ENCODE measurements at regions not wholly inside any gene's neighbourhood (a gene's known extent, or its start where the extent isn't known, plus 50 kb on each side); places are given as distances from the start of the nearest gene placed in this dataset.
"Not testable (repeated sequence)": the region's sequence is repeated elsewhere in the genome, so short reads cannot be mapped to it uniquely, and the experiment has no call there.

- DNase-seq (ENCODE audit: low read depth in 3 of 3, low spot score in 1 of 3): no peak
These were observed 285.6 kb upstream of the RPS23 start for GRCh38 chr5:82563745-82564144.

GRCh38 chr5:82562696-82563240 lies 284.6 kb upstream of the RPS23 start:
- no peak for DNase-seq (ENCODE audit: low read depth in 3 of 3, low spot score in 1 of 3)

GRCh38 chr5:82561797-82562196 lies 283.6 kb upstream of the RPS23 start:
- no peak for DNase-seq (ENCODE audit: low read depth in 3 of 3, low spot score in 1 of 3)

GRCh38 chr5:82560969-82561368 lies 282.8 kb upstream of the RPS23 start:
- no peak for DNase-seq (ENCODE audit: low read depth in 3 of 3, low spot score in 1 of 3)

GRCh38 chr5:82560561-82560960 lies 282.4 kb upstream of the RPS23 start:
- no peak for DNase-seq (ENCODE audit: low read depth in 3 of 3, low spot score in 1 of 3)

GRCh38 chr5:82551840-82552385 lies 273.8 kb upstream of the RPS23 start:
- DNase-seq (ENCODE audit: low read depth in 3 of 3, low spot score in 1 of 3): no peak

GRCh38 chr5:82551192-82551591 lies 273.0 kb upstream of the RPS23 start:
- no peak for DNase-seq (ENCODE audit: low read depth in 3 of 3, low spot score in 1 of 3)

GRCh38 chr5:82549263-82549662 lies 271.1 kb upstream of the RPS23 start:
- DNase-seq (ENCODE audit: low read depth in 3 of 3, low spot score in 1 of 3): no peak

GRCh38 chr5:82544004-82544403 lies 265.9 kb upstream of the RPS23 start:
- DNase-seq (ENCODE audit: low read depth in 3 of 3, low spot score in 1 of 3): no peak

- no peak for DNase-seq (ENCODE audit: low read depth in 3 of 3, low spot score in 1 of 3)
These were observed 262.1 kb upstream of the RPS23 start for GRCh38 chr5:82540301-82540700.

GRCh38 chr5:82538339-82539034 lies 260.3 kb upstream of the RPS23 start:
- no peak for DNase-seq (ENCODE audit: low read depth in 3 of 3, low spot score in 1 of 3)

GRCh38 chr5:82537687-82538306 lies 259.6 kb upstream of the RPS23 start:
- no peak for DNase-seq (ENCODE audit: low read depth in 3 of 3, low spot score in 1 of 3)

- no peak for DNase-seq (ENCODE audit: low read depth in 3 of 3, low spot score in 1 of 3)
These were observed 256.8 kb upstream of the RPS23 start for GRCh38 chr5:82534986-82535385.

GRCh38 chr5:82532075-82532474 lies 253.9 kb upstream of the RPS23 start:
- not testable (repeated sequence) for DNase-seq (ENCODE audit: low read depth in 3 of 3, low spot score in 1 of 3)

- no peak for DNase-seq (ENCODE audit: low read depth in 3 of 3, low spot score in 1 of 3)
These were observed 248.4 kb upstream of the RPS23 start for GRCh38 chr5:82526540-82526939.

- no peak for DNase-seq (ENCODE audit: low read depth in 3 of 3, low spot score in 1 of 3)
These were observed 247.5 kb upstream of the RPS23 start for GRCh38 chr5:82525626-82526025.

- no peak for DNase-seq (ENCODE audit: low read depth in 3 of 3, low spot score in 1 of 3)
These were observed 245.5 kb upstream of the RPS23 start for GRCh38 chr5:82523633-82524032.

GRCh38 chr5:82522897-82523296 lies 244.7 kb upstream of the RPS23 start:
- DNase-seq (ENCODE audit: low read depth in 3 of 3, low spot score in 1 of 3): no peak

- no peak for DNase-seq (ENCODE audit: low read depth in 3 of 3, low spot score in 1 of 3)
These were observed 243.4 kb upstream of the RPS23 start for GRCh38 chr5:82521431-82522051.

GRCh38 chr5:82519558-82519957 lies 241.4 kb upstream of the RPS23 start:
- no peak for DNase-seq (ENCODE audit: low read depth in 3 of 3, low spot score in 1 of 3)

- no peak for DNase-seq (ENCODE audit: low read depth in 3 of 3, low spot score in 1 of 3)
These were observed 239.5 kb upstream of the RPS23 start for GRCh38 chr5:82517544-82518075.

GRCh38 chr5:82513738-82514137 lies 235.6 kb upstream of the RPS23 start:
- no peak for DNase-seq (ENCODE audit: low read depth in 3 of 3, low spot score in 1 of 3)

Measured in stimulated activated CD4-positive, alpha-beta T cell treated with anti-CD3 and anti-CD28 coated beads, TNF-alpha, amount 100 ng/mL, for 1 hour (primary cell).